ENCODE measurements at regions not wholly inside any gene's neighbourhood (a gene's known extent, or its start where the extent isn't known, plus 50 kb on each side); places are given as distances from the start of the nearest gene placed in this dataset.

DNA sequence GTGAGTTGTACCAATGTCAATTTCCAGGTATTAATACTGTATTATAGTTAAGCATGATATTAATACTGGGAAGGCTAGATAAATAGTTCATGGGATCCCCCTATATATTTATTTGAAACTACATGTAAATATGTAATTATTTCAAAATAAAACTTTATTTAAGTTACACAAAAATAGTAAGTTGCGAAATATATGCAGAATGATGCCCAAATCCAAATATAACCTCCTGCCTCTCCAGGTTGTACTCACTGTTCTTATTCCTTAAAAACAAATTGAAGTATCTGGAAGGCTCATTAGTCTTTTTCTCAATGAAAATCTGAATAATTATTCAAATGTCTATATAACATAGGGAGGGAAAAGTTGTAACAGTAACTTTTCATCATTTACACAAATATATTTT lies 161.9 kb upstream of the DEFB112 start:
- TF ChIP-seq, protein P1, sequence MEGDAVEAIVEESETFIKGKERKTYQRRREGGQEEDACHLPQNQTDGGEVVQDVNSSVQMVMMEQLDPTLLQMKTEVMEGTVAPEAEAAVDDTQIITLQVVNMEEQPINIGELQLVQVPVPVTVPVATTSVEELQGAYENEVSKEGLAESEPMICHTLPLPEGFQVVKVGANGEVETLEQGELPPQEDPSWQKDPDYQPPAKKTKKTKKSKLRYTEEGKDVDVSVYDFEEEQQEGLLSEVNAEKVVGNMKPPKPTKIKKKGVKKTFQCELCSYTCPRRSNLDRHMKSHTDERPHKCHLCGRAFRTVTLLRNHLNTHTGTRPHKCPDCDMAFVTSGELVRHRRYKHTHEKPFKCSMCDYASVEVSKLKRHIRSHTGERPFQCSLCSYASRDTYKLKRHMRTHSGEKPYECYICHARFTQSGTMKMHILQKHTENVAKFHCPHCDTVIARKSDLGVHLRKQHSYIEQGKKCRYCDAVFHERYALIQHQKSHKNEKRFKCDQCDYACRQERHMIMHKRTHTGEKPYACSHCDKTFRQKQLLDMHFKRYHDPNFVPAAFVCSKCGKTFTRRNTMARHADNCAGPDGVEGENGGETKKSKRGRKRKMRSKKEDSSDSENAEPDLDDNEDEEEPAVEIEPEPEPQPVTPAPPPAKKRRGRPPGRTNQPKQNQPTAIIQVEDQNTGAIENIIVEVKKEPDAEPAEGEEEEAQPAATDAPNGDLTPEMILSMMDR (optimal IDR thresholded peaks at IDR 0.05 in 1 of 3, IDR thresholded peaks at IDR 0.05 in 1 of 3, conservative IDR thresholded peaks at IDR 0.05 in 1 of 3; ENCODE audit: extremely low read depth in 1 of 3, insufficient read depth in 2 of 3, low read length in 3 of 3) = no peak
- no peak for TF ChIP-seq EZH2 (IDR thresholded peaks at IDR 0.05; ENCODE audit: low read length)
- Histone ChIP-seq H3K79me2 (ENCODE audit: control insufficient read depth, insufficient read depth, low read length) (no peaks in the 10 kb centered on the region), H3K36me3 (ENCODE audit: control insufficient read depth in 2 of 2, extremely low read depth in 1 of 2, insufficient read depth in 2 of 2, low read length in 2 of 2) (no peaks in the 10 kb centered on the region), H3K9me3 (ENCODE audit: control insufficient read depth, low read depth, low read length) (no peaks in the 10 kb centered on the region), H3K27me3 (ENCODE audit: control insufficient read depth, extremely low read depth, insufficient read depth, low read length) (no peaks in the 10 kb centered on the region), H2AFZ (ENCODE audit: control insufficient read depth, low read length) (no peak overlapping the region), H3K27ac (ENCODE audit: control insufficient read depth, insufficient read depth, low read length) (no peak overlapping the region), H4K20me1 (ENCODE audit: control insufficient read depth, extremely low read depth, insufficient read depth, low read length) (no peaks in the 10 kb centered on the region), H3K4me2 (ENCODE audit: control insufficient read depth, extremely low read depth, insufficient read depth, low read depth, low read length) (no peak overlapping the region), H3K4me3 (ENCODE audit: control insufficient read depth in 2 of 3, extremely low read depth in 1 of 3, insufficient read depth in 2 of 3, low read depth in 1 of 3, low read length in 3 of 3) (no peak overlapping the region), H3K4me1 (ENCODE audit: control insufficient read depth, extremely low read depth, insufficient read depth, low read length) (no peaks in the 10 kb centered on the region), H3K9me1 (ENCODE audit: control insufficient read depth, extremely low read depth, insufficient read depth, low read length) (no peaks in the 10 kb centered on the region), H3K9ac (ENCODE audit: control insufficient read depth, extremely low read depth, insufficient read depth, low read length) (no peak overlapping the region)
- dilution Hi-C loops (cut with MboI; ENCODE audit: extremely low pct_ligation_motif_present, low sequenced_read_pairs) = no loop called here
- no peak for FAIRE-seq
- DNase-seq (ENCODE audit: low read depth, low spot score) = no peak

DNA sequence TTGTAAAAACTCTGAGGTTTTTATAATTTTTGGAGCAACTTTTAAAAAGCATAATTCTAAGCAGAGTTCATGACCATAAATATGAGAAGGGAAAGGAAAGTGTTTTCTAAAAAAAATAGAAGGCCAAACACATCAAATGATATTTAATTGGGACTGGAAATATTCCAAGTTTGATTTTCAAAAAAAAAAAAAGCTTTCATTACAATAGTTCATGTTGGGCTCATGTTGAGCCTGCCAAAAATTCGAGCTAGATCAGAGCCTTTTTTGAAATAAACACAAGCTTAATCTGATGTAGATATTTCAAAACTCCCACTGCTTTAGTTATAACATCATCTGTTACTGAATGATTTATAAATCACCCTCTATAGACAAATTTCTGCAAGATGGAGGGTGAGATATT lies 163.4 kb upstream of the DEFB112 start:
- H3K9me1 ChIP-seq (ENCODE audit: control insufficient read depth, extremely low read depth, insufficient read depth, low read length) = no peaks in the 10 kb centered on the region
- no peaks in the 10 kb centered on the region for H3K27me3 ChIP-seq (ENCODE audit: control insufficient read depth, extremely low read depth, insufficient read depth, low read length)
- TF ChIP-seq EZH2 (IDR thresholded peaks at IDR 0.05; ENCODE audit: low read length) = no peak
- TF ChIP-seq, protein P1 (optimal IDR thresholded peaks at IDR 0.05 in 1 of 3, IDR thresholded peaks at IDR 0.05 in 1 of 3, conservative IDR thresholded peaks at IDR 0.05 in 1 of 3; ENCODE audit: extremely low read depth in 1 of 3, insufficient read depth in 2 of 3, low read length in 3 of 3) = no peak
- no peaks in the 10 kb centered on the region for H3K36me3 ChIP-seq (ENCODE audit: control insufficient read depth in 2 of 2, extremely low read depth in 1 of 2, insufficient read depth in 2 of 2, low read length in 2 of 2)
- no peak overlapping the region for H2AFZ ChIP-seq (ENCODE audit: control insufficient read depth, low read length)
- no peak overlapping the region for H3K9ac ChIP-seq (ENCODE audit: control insufficient read depth, extremely low read depth, insufficient read depth, low read length)
- dilution Hi-C loops (cut with MboI; ENCODE audit: extremely low pct_ligation_motif_present, low sequenced_read_pairs) = no loop called here
- no peak for DNase-seq (ENCODE audit: low read depth, low spot score)
- no peaks in the 10 kb centered on the region for H3K79me2 ChIP-seq (ENCODE audit: control insufficient read depth, insufficient read depth, low read length)
- no peak overlapping the region for H3K27ac ChIP-seq (ENCODE audit: control insufficient read depth, insufficient read depth, low read length)
- H3K4me1 ChIP-seq (ENCODE audit: control insufficient read depth, extremely low read depth, insufficient read depth, low read length) = no peaks in the 10 kb centered on the region
- H3K9me3 ChIP-seq (ENCODE audit: control insufficient read depth, low read depth, low read length) = no peaks in the 10 kb centered on the region
- H3K4me3 ChIP-seq (ENCODE audit: control insufficient read depth in 2 of 3, extremely low read depth in 1 of 3, insufficient read depth in 2 of 3, low read depth in 1 of 3, low read length in 3 of 3) = no peak overlapping the region
- no peaks in the 10 kb centered on the region for H4K20me1 ChIP-seq (ENCODE audit: control insufficient read depth, extremely low read depth, insufficient read depth, low read length)
- no peak for FAIRE-seq
- H3K4me2 ChIP-seq (ENCODE audit: control insufficient read depth, extremely low read depth, insufficient read depth, low read depth, low read length) = no peak overlapping the region

All from keratinocyte (primary cell).